ENCODE measurements at regions not wholly inside any gene's neighbourhood (a gene's known extent, or its start where the extent isn't known, plus 50 kb on each side); places are given as distances from the start of the nearest gene placed in this dataset.

DNA sequence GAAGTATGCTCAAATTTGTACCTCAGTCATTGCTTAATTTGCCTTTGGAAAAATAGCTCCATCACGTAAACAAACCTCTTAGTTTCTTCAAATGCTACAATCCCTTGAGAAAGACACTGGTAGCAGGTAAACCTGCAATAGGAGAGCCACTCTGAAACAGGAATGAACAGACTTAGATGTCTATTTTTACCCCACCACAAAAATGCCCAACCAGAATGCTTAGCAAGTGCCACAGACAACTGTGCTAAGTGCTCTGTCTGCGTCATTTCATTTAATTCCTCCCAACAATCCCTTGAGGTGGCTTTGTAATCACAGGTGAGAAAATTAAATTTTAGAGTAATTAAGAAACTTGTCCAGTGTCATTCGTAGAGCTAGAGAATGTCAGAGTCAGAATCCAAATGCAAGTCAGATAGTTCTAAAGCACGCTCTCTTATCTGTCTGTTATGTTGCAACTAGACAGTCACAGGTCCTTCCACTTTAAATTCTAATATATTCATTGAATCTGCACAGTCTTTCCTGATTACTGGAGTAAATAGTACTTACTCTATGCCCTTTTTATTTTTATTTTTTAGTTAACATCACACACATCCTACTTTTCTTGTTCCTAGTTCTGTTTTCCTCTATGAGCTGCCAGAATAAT lies 89.0 kb upstream of the GRIA4 start:
- TF ChIP-seq GATA2 (IDR thresholded peaks at IDR 0.05; ENCODE audit: low read depth, low read length), result no peak
- TF ChIP-seq GATA3 (IDR thresholded peaks at IDR 0.05; ENCODE audit: low read depth, low read length), result no peak
